H1 (cell line): ENCODE measurements at regions not wholly inside any gene's neighbourhood (a gene's known extent, or its start where the extent isn't known, plus 50 kb on each side); places are given as distances from the start of the nearest gene placed in this dataset.

ENCODE experiments used
- JUND ChIP-seq: IDR thresholded peaks from 2 replicates; pipeline ENCODE4 v1.6.1; 2011; ENCODE audit warnings: mild to moderate bottlenecking, improper control_type of control experiment, low read length
- SP4 ChIP-seq: IDR thresholded peaks from 2 replicates; pipeline ENCODE4 v1.6.1; 2012; ENCODE audit warnings: low read length, inconsistent platforms
- USF2 ChIP-seq: IDR thresholded peaks from 2 replicates; pipeline ENCODE4 v1.6.1; 2011; ENCODE audit warnings: low read length, improper control_type of control experiment

- TF ChIP-seq USF2 (no peak), SP4 (no peak), JUND (no peak)
- TF ChIP-seq, all 59 proteins: peak for 0
These were observed 316.9 kb downstream of the TEX29 start (continued) for GRCh38 chr13:111637365-111637764.
